GM13976 (cell line): ENCODE measurements at regions not wholly inside any gene's neighbourhood (a gene's known extent, or its start where the extent isn't known, plus 50 kb on each side); places are given as distances from the start of the nearest gene placed in this dataset.

Experiments used
- DNase-seq: peaks from one replicate; pipeline ENCODE4 v3.0.0; 2012; ENCODE audit warnings: low spot score
- CTCF ChIP-seq: IDR thresholded peaks from 2 replicates; pipeline ENCODE4 v1.5.1; 2012; ENCODE audit warnings: borderline replicate concordance, mild to moderate bottlenecking; ENCODE audit not compliant: insufficient read depth; ENCODE audit errors: extremely low read depth, missing control alignments, control extremely low read depth
- in situ Hi-C: fragments of 300-500 bp; cut with MboI; formaldehyde crosslinking; loops from one replicate; pipeline ENCODE4 v1.12.0; 2022; ENCODE audit warnings: low sequenced_read_pairs, mixed read lengths, inconsistent platforms; ENCODE audit not compliant: unreplicated experiment

- in situ Hi-C loops, result no loop called here
- TF ChIP-seq CTCF, result no peak
- DNase-seq, result no peak
Measured at GRCh38 chr3:168155303-168155702, 59.6 kb upstream of the GOLIM4 start.

- no peak for TF ChIP-seq CTCF
- DNase-seq, result no peak
- in situ Hi-C loops, result no loop called here
Measured at GRCh38 chr3:168154089-168154488, 58.4 kb upstream of the GOLIM4 start.

GRCh38 chr3:168152149-168152548 is 56.4 kb upstream of the GOLIM4 start:
- DNase-seq, result no peak
- TF ChIP-seq CTCF, result no peak
- in situ Hi-C loops, result no loop called here
